ENCODE measurements at regions not wholly inside any gene's neighbourhood (a gene's known extent, or its start where the extent isn't known, plus 50 kb on each side); places are given as distances from the start of the nearest gene placed in this dataset.

- TF ChIP-seq ZNF423 (tag by site-specific recombination; IDR thresholded peaks at IDR 0.05), result no peak
- no peak for TF ChIP-seq ZEB2 (tag by site-specific recombination; IDR thresholded peaks at IDR 0.05)
- TF ChIP-seq REST (tag by site-specific recombination; IDR thresholded peaks at IDR 0.05), result no peak
- TF ChIP-seq ZNF184 (tag by site-specific recombination; IDR thresholded peaks at IDR 0.05), result no peak
These were observed 207.7 kb downstream of the SREK1 start for GRCh38 chr5:66351813-66352212.
